HepG2 (cell line): ENCODE measurements at regions not wholly inside any gene's neighbourhood (a gene's known extent, or its start where the extent isn't known, plus 50 kb on each side); places are given as distances from the start of the nearest gene placed in this dataset.

Source experiments
- CREM ChIP-seq, 2 experiments: sonication (generic) in 1 of 2; formaldehyde crosslinking in 1 of 2; IDR thresholded peaks; 2 replicates each; pipeline versions ENCODE4 v1.4.0 to v1.6.1; 2016 to 2020; ENCODE audit warnings: antibody characterized with exemption in 1 of 2, mild to moderate bottlenecking in 1 of 2, missing genetic modification reagents in 1 of 2
- HNF4A ChIP-seq: sonication (generic); formaldehyde crosslinking; IDR thresholded peaks from 2 replicates; pipeline ENCODE4 v1.4.0; 2020; ENCODE audit warnings: missing genetic modification reagents
- KDM6A ChIP-seq: IDR thresholded peaks from 2 replicates; pipeline ENCODE4 v1.6.1; 2016; ENCODE audit warnings: low read depth
- MTA3 ChIP-seq: sonication (generic); formaldehyde crosslinking; IDR thresholded peaks from 2 replicates; pipeline ENCODE4 v1.4.0; 2020; ENCODE audit warnings: missing genetic modification reagents
- NCOA2 ChIP-seq: sonication (generic); formaldehyde crosslinking; IDR thresholded peaks from 2 replicates; pipeline ENCODE4 v1.8.0; 2022; ENCODE audit warnings: inconsistent platforms
- PHF5A ChIP-seq: IDR thresholded peaks from one replicate; pipeline ENCODE4 v1.6.1; 2018; ENCODE audit warnings: low read depth, missing genetic modification reagents; ENCODE audit not compliant: unreplicated experiment
- RBFOX2 ChIP-seq: fragments of 200-400 bp; formaldehyde crosslinking; IDR thresholded peaks from 2 replicates; pipeline ENCODE4 v1.6.1; 2017; ENCODE audit warnings: low read depth, mild to moderate bottlenecking, low read length
- SSRP1 ChIP-seq: IDR thresholded peaks from 2 replicates; pipeline ENCODE4 v1.6.1; 2016; ENCODE audit warnings: control low read depth
- TARDBP ChIP-seq: sonication (generic); formaldehyde crosslinking; IDR thresholded peaks from 2 replicates; pipeline ENCODE4 v1.8.0; 2022; ENCODE audit warnings: mild to moderate bottlenecking, missing genetic modification reagents
- YEATS2 ChIP-seq: sonication (generic); formaldehyde crosslinking; IDR thresholded peaks from 2 replicates; pipeline ENCODE4 v1.4.0; 2020; ENCODE audit warnings: missing genetic modification reagents, borderline replicate concordance
- ZNF281 ChIP-seq: sonication (generic); formaldehyde crosslinking; IDR thresholded peaks from 2 replicates; pipeline ENCODE4 v1.4.0; 2020; ENCODE audit warnings: missing genetic modification reagents, borderline replicate concordance
- ZNF44 ChIP-seq: sonication (generic); formaldehyde crosslinking; IDR thresholded peaks from 2 replicates; pipeline ENCODE4 v1.5.1; 2020; ENCODE audit warnings: mild to moderate bottlenecking, missing genetic modification reagents
- ZNF572 ChIP-seq: sonication (generic); formaldehyde crosslinking; IDR thresholded peaks from 2 replicates; pipeline ENCODE4 v1.5.1; 2020; ENCODE audit warnings: mild to moderate bottlenecking, missing genetic modification reagents
- ZSCAN25 ChIP-seq: sonication (generic); formaldehyde crosslinking; IDR thresholded peaks from 2 replicates; pipeline ENCODE4 v1.8.0; 2022; ENCODE audit warnings: mild to moderate bottlenecking, missing genetic modification reagents
- TF ChIP-seq, protein P1 (sequence below): sonication (generic); formaldehyde crosslinking; IDR thresholded peaks from 2 replicates; pipeline ENCODE4 v1.5.0; 2020; ENCODE audit warnings: missing genetic modification reagents, mild to moderate bottlenecking, borderline replicate concordance
- TF ChIP-seq, protein P2 (sequence below): sonication (generic); formaldehyde crosslinking; IDR thresholded peaks from 2 replicates; pipeline ENCODE4 v1.4.0; 2020; ENCODE audit warnings: mild to moderate bottlenecking, missing genetic modification reagents
- TF ChIP-seq, protein P3 (sequence below): sonication (generic); formaldehyde crosslinking; conservative IDR thresholded peaks from 2 replicates; pipeline ENCODE4 v1.4.0; 2020; ENCODE audit warnings: mild to moderate bottlenecking, missing genetic modification reagents, moderate library complexity

DNA sequence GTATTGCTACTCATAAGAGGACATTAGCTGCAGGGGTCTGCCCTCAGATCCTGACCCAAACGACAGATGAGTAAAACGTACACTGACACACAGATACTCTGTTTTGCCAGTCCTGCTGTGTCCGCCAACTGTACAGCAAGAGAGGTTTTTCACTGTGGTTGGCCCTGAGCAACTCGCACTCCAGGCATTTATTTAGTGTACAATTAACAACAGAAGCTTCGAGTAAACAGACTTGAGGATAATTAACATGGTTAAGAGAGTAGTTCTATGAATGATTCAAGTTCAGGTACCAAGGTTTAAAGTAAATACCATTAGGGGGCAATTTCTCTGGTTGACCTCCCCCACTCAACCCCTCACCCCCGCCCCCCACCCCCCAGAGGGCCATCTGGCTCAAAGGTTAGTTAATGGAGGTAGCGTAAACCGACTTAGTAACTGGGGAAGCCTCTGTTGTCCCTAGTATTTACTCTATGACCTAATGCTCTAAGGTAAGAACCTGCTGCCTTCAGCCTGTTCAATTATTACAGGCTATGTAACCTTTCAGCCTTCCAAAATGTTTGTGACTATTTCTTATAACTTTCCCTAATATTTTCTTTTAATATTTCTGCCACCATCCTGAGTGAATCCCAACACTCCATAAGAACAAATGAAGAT, 103.9 kb upstream of the XIRP2 start (continued):
- TF ChIP-seq KDM6A (CRISPR knock-in tag) (peak; percentile 22; the same call in 1 of the 2 replicates), SSRP1 (no peak), TARDBP (CRISPR knock-in tag) (no peak), CREM (IDR thresholded peaks at IDR 0.05) (no peak), CREM (CRISPR knock-in tag; IDR thresholded peaks at IDR 0.05) (no peak), RBFOX2 (peak; percentile 46; the same call in 1 of the 2 replicates), HNF4A (CRISPR knock-in tag) (peak; percentile 33), YEATS2 (CRISPR knock-in tag) (no peak), NCOA2 (CRISPR knock-in tag) (peak; percentile 16; the same call in 1 of the 2 replicates), ZNF572 (no peak), ZSCAN25 (CRISPR knock-in tag) (no peak), ZNF44 (CRISPR knock-in tag) (no peak), PHF5A (CRISPR knock-in tag) (no peak), MTA3 (no peak), ZNF281 (peak; percentile 72)
- TF ChIP-seq, protein P1, sequence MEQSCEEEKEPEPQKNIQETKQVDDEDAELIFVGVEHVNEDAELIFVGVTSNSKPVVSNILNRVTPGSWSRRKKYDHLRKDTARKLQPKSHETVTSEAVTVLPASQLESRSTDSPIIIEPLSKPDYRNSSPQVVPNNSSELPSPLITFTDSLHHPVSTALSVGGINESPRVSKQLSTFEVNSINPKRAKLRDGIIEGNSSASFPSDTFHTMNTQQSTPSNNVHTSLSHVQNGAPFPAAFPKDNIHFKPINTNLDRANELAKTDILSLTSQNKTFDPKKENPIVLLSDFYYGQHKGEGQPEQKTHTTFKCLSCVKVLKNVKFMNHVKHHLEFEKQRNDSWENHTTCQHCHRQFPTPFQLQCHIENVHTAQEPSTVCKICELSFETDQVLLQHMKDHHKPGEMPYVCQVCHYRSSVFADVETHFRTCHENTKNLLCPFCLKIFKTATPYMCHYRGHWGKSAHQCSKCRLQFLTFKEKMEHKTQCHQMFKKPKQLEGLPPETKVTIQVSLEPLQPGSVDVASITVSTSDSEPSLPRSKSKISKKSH (CRISPR knock-in tag): no peak
- TF ChIP-seq, protein P2, sequence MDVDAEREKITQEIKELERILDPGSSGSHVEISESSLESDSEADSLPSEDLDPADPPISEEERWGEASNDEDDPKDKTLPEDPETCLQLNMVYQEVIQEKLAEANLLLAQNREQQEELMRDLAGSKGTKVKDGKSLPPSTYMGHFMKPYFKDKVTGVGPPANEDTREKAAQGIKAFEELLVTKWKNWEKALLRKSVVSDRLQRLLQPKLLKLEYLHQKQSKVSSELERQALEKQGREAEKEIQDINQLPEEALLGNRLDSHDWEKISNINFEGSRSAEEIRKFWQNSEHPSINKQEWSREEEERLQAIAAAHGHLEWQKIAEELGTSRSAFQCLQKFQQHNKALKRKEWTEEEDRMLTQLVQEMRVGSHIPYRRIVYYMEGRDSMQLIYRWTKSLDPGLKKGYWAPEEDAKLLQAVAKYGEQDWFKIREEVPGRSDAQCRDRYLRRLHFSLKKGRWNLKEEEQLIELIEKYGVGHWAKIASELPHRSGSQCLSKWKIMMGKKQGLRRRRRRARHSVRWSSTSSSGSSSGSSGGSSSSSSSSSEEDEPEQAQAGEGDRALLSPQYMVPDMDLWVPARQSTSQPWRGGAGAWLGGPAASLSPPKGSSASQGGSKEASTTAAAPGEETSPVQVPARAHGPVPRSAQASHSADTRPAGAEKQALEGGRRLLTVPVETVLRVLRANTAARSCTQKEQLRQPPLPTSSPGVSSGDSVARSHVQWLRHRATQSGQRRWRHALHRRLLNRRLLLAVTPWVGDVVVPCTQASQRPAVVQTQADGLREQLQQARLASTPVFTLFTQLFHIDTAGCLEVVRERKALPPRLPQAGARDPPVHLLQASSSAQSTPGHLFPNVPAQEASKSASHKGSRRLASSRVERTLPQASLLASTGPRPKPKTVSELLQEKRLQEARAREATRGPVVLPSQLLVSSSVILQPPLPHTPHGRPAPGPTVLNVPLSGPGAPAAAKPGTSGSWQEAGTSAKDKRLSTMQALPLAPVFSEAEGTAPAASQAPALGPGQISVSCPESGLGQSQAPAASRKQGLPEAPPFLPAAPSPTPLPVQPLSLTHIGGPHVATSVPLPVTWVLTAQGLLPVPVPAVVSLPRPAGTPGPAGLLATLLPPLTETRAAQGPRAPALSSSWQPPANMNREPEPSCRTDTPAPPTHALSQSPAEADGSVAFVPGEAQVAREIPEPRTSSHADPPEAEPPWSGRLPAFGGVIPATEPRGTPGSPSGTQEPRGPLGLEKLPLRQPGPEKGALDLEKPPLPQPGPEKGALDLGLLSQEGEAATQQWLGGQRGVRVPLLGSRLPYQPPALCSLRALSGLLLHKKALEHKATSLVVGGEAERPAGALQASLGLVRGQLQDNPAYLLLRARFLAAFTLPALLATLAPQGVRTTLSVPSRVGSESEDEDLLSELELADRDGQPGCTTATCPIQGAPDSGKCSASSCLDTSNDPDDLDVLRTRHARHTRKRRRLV (CRISPR knock-in tag): no peak
- TF ChIP-seq, protein P3, sequence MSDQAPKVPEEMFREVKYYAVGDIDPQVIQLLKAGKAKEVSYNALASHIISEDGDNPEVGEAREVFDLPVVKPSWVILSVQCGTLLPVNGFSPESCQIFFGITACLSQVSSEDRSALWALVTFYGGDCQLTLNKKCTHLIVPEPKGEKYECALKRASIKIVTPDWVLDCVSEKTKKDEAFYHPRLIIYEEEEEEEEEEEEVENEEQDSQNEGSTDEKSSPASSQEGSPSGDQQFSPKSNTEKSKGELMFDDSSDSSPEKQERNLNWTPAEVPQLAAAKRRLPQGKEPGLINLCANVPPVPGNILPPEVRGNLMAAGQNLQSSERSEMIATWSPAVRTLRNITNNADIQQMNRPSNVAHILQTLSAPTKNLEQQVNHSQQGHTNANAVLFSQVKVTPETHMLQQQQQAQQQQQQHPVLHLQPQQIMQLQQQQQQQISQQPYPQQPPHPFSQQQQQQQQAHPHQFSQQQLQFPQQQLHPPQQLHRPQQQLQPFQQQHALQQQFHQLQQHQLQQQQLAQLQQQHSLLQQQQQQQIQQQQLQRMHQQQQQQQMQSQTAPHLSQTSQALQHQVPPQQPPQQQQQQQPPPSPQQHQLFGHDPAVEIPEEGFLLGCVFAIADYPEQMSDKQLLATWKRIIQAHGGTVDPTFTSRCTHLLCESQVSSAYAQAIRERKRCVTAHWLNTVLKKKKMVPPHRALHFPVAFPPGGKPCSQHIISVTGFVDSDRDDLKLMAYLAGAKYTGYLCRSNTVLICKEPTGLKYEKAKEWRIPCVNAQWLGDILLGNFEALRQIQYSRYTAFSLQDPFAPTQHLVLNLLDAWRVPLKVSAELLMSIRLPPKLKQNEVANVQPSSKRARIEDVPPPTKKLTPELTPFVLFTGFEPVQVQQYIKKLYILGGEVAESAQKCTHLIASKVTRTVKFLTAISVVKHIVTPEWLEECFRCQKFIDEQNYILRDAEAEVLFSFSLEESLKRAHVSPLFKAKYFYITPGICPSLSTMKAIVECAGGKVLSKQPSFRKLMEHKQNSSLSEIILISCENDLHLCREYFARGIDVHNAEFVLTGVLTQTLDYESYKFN (CRISPR knock-in tag): peak; percentile 71
